H9 (cell line): ENCODE measurements at regions not wholly inside any gene's neighbourhood (a gene's known extent, or its start where the extent isn't known, plus 50 kb on each side); places are given as distances from the start of the nearest gene placed in this dataset.

Source experiments
- DNase-seq: peaks from one replicate; pipeline ENCODE4 v3.0.0-alpha.2; 2017
- H2AFZ ChIP-seq: one replicate; pipeline ENCODE4 v1.6.1; 2013; ENCODE audit warnings: mild to moderate bottlenecking, low read length, control low read depth, moderate library complexity
- H2AK5ac ChIP-seq: 2 replicates; pipeline ENCODE4 v1.6.1; 2013; ENCODE audit warnings: low read length, control low read depth, mixed read lengths; ENCODE audit not compliant: insufficient read length
- H2BK120ac ChIP-seq: one replicate; pipeline ENCODE4 v1.6.1; 2013; ENCODE audit warnings: low read depth, mild to moderate bottlenecking, low read length, control low read depth, inconsistent platforms; ENCODE audit not compliant: poor library complexity, severe bottlenecking
- H2BK12ac ChIP-seq: 2 replicates; pipeline ENCODE4 v1.6.1; 2013; ENCODE audit warnings: low read length, control low read depth, mixed read lengths, low read depth; ENCODE audit not compliant: insufficient read length
- H2BK15ac ChIP-seq: 2 replicates; pipeline ENCODE4 v1.6.1; 2013; ENCODE audit warnings: low read depth, low read length, control low read depth
- H2BK20ac ChIP-seq: one replicate; pipeline ENCODE4 v1.6.1; 2013; ENCODE audit warnings: low read depth, mild to moderate bottlenecking, low read length, control low read depth, inconsistent platforms; ENCODE audit not compliant: poor library complexity, severe bottlenecking
- H2BK5ac ChIP-seq: 2 replicates; pipeline ENCODE4 v1.6.1; 2013; ENCODE audit warnings: low read length, control low read depth, mixed read lengths; ENCODE audit not compliant: insufficient read length
- H3K14ac ChIP-seq: 2 replicates; pipeline ENCODE4 v1.6.1; 2013; ENCODE audit warnings: low read length, control low read depth; ENCODE audit not compliant: insufficient read depth
- H3K18ac ChIP-seq: 2 replicates; pipeline ENCODE4 v1.6.1; 2013; ENCODE audit warnings: low read depth, mild to moderate bottlenecking, mixed read lengths, low read length, control low read depth; ENCODE audit not compliant: insufficient read length
- H3K23ac ChIP-seq: 2 replicates; pipeline ENCODE4 v1.6.1; 2013; ENCODE audit warnings: low read length, control low read depth, mixed read lengths, low read depth; ENCODE audit not compliant: insufficient read length
- H3K23me2 ChIP-seq: 2 replicates; pipeline ENCODE4 v1.6.1; 2013; ENCODE audit warnings: low read depth, mild to moderate bottlenecking, mixed read lengths, low read length, control low read depth; ENCODE audit not compliant: insufficient read length, poor library complexity, severe bottlenecking
- H3K27ac ChIP-seq: 2 replicates; pipeline ENCODE4 v1.5.1; 2013; ENCODE audit warnings: low read length, control low read depth, mixed read lengths, low read depth; ENCODE audit not compliant: insufficient read length
- H3K27me3 ChIP-seq: 2 replicates; pipeline ENCODE4 v1.6.1; 2013; ENCODE audit warnings: low read length, control low read depth, inconsistent platforms; ENCODE audit not compliant: insufficient read depth
- H3K4ac ChIP-seq: 2 replicates; pipeline ENCODE4 v1.6.1; 2013; ENCODE audit warnings: low read depth, mild to moderate bottlenecking, control low read depth, inconsistent platforms, low read length, moderate library complexity
- H3K4me1 ChIP-seq: 2 replicates; pipeline ENCODE4 v1.6.1; 2013; ENCODE audit warnings: low read length, control low read depth, inconsistent platforms; ENCODE audit not compliant: insufficient read depth
- H3K4me2 ChIP-seq: 2 replicates; pipeline ENCODE4 v1.6.1; 2013; ENCODE audit warnings: low read length, control low read depth, mixed read lengths; ENCODE audit not compliant: insufficient read length, insufficient read depth
- H3K56ac ChIP-seq: 2 replicates; pipeline ENCODE4 v1.6.1; 2013; ENCODE audit warnings: low read depth, mild to moderate bottlenecking, mixed read lengths, low read length, control low read depth; ENCODE audit not compliant: insufficient read length
- H3K79me1 ChIP-seq: 2 replicates; pipeline ENCODE4 v1.6.1; 2013; ENCODE audit warnings: low read depth, mild to moderate bottlenecking, moderate library complexity, low read length, control low read depth, inconsistent platforms; ENCODE audit not compliant: insufficient read depth, poor library complexity, severe bottlenecking
- H3K79me2 ChIP-seq: 2 replicates; pipeline ENCODE4 v1.6.1; 2013; ENCODE audit warnings: low read length, control low read depth, inconsistent platforms; ENCODE audit not compliant: insufficient read depth
- H3K9ac ChIP-seq: 2 replicates; pipeline ENCODE4 v1.6.1; 2013; ENCODE audit warnings: low read length, control low read depth, mixed read lengths; ENCODE audit not compliant: insufficient read length; ENCODE audit errors: extremely low read depth
- H3K9me3 ChIP-seq: one replicate; pipeline ENCODE4 v1.6.1; 2013; ENCODE audit warnings: low read depth, low read length, inconsistent platforms; ENCODE audit not compliant: control insufficient read depth
- H3T11ph ChIP-seq: one replicate; pipeline ENCODE4 v1.6.1; 2013; ENCODE audit warnings: mild to moderate bottlenecking, low read length, control low read depth, inconsistent platforms
- H4K20me1 ChIP-seq: one replicate; pipeline ENCODE4 v1.6.1; 2013; ENCODE audit not compliant: control insufficient read depth, insufficient read length, insufficient read depth
- H4K5ac ChIP-seq: 2 replicates; pipeline ENCODE4 v1.6.1; 2013; ENCODE audit warnings: low read depth, mild to moderate bottlenecking, mixed read lengths, low read length, control low read depth; ENCODE audit not compliant: insufficient read length
- H4K8ac ChIP-seq: replicated peaks from 2 replicates; pipeline ENCODE4 v1.6.1; 2013; ENCODE audit warnings: low read length, control low read depth, mixed read lengths, low read depth; ENCODE audit not compliant: insufficient read length
- H4K91ac ChIP-seq: 2 replicates; pipeline ENCODE4 v1.6.1; 2013; ENCODE audit warnings: low read depth, mild to moderate bottlenecking, moderate library complexity, mixed read lengths, low read length, control low read depth; ENCODE audit not compliant: insufficient read length
- H3K27ac Mint-ChIP-seq, 3 experiments: 2 replicates in 2 of 3; 3 replicates in 1 of 3; pipeline ENCODE4 v1.8.0; 2020 to 2021; ENCODE audit warnings: mixed read lengths in 3 of 3, mild to moderate bottlenecking in 1 of 3, moderate library complexity in 1 of 3
- H3K27me3 Mint-ChIP-seq: 2 replicates; pipeline ENCODE4 v1.8.0; 2021; ENCODE audit warnings: low read depth, mild to moderate bottlenecking, moderate library complexity, mixed read lengths
- H3K36me3 Mint-ChIP-seq, 3 experiments: 2 replicates in 2 of 3; 3 replicates in 1 of 3; pipeline ENCODE4 v1.8.0; 2020 to 2021; ENCODE audit warnings: low read depth in 3 of 3, mixed read lengths in 3 of 3; ENCODE audit not compliant: insufficient read depth in 1 of 3
- H3K4me1 Mint-ChIP-seq, 2 experiments: 2 replicates each; pipeline ENCODE4 v1.8.0; 2020; ENCODE audit warnings: mixed read lengths in 2 of 2
- H3K4me3 Mint-ChIP-seq, 2 experiments: 2 replicates in 1 of 2; 3 replicates in 1 of 2; pipeline ENCODE4 v1.8.0; 2020 to 2021; ENCODE audit warnings: mild to moderate bottlenecking in 2 of 2, mixed read lengths in 2 of 2, moderate library complexity in 1 of 2
- H3K9me3 Mint-ChIP-seq, 2 experiments: 2 replicates in 1 of 2; 3 replicates in 1 of 2; pipeline ENCODE4 v1.8.0; 2020; ENCODE audit warnings: mild to moderate bottlenecking in 2 of 2, mixed read lengths in 2 of 2, moderate library complexity in 1 of 2
- WGBS: extraction: QIAGEN DNeasy Blood & Tissue Kit; methylation state at CpG from one replicate; pipeline ENCODE4 v1.1.7; 2013; ENCODE audit warnings: missing lambda C conversion rate, low lambda C conversion rate, mixed read lengths; ENCODE audit not compliant: insufficient read length; ENCODE audit errors: extremely low coverage; 5-methylcytosine and 5-hydroxymethylcytosine counted together
- TF ChIP-seq, protein P1 (sequence below): fragments of 200-600 bp; sonication (generic); conservative IDR thresholded peaks from 3 replicates; pipeline ENCODE4 v1.8.0; 2021; ENCODE audit warnings: antibody characterized with exemption, mild to moderate bottlenecking

DNA sequence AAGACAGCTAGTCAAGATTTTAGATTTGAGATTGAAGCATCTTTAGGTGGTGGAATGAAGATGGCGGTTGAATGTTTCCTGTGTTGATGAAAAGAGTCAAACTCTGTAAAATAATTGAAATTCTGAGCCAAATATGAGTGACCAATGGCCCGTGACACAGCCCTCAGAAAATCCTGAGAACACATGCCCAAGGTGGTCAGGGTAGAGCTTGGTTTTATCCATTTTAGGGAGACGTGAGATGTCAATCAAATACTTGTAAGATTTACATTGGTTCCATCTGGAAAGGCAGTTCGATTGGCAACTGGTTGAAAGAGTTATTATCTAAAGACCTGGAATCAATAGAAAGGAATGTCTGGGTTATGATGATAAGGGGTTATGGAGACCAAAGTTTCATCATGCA, 198.0 kb upstream of the AGAP1 start:
- H2AFZ ChIP-seq, result no peak overlapping the region
- no peak overlapping the region for H3T11ph ChIP-seq
- H2BK20ac ChIP-seq, result no peak overlapping the region
- H3K79me2 ChIP-seq, result no peaks in the 10 kb centered on the region
- no peak overlapping the region for H3K4ac ChIP-seq
- no peak overlapping the region for H2AK5ac ChIP-seq
- H3K36me3 Mint-ChIP-seq, result peaks cover 0 to 5% (median 5%) of the 10 kb centered on the region in 3 experiments; a peak in 3 of 7 replicates
- no peak overlapping the region for H3K18ac ChIP-seq
- no peaks in the 10 kb centered on the region for H3K79me1 ChIP-seq
- peaks cover 2% of the 10 kb centered on the region; the same call in 1 of the 2 replicates for H3K4me1 ChIP-seq
- peaks cover 10% of the 10 kb centered on the region for H3K27me3 Mint-ChIP-seq
- H2BK5ac ChIP-seq, result no peak overlapping the region
- no peak overlapping the region for H3K27ac ChIP-seq
- H4K5ac ChIP-seq, result no peak overlapping the region
- no peak overlapping the region for H2BK12ac ChIP-seq
- H4K91ac ChIP-seq, result no peak overlapping the region
- H3K4me1 Mint-ChIP-seq, result peaks cover 3 to 11% of the 10 kb centered on the region in 2 experiments; a peak in 2 of 4 replicates
- H2BK15ac ChIP-seq, result no peak overlapping the region
- H3K14ac ChIP-seq, result no peak overlapping the region
- no peaks in the 10 kb centered on the region for H3K27me3 ChIP-seq
- no peak overlapping the region for H3K27ac Mint-ChIP-seq
- no peak overlapping the region for H2BK120ac ChIP-seq
- no peak for DNase-seq
- peaks cover 7 to 9% of the 10 kb centered on the region in 2 experiments; a peak in 4 of 5 replicates for H3K9me3 Mint-ChIP-seq
- no peak overlapping the region for H3K4me3 Mint-ChIP-seq
- no peaks in the 10 kb centered on the region for H3K9me3 ChIP-seq
- TF ChIP-seq, protein P1, sequence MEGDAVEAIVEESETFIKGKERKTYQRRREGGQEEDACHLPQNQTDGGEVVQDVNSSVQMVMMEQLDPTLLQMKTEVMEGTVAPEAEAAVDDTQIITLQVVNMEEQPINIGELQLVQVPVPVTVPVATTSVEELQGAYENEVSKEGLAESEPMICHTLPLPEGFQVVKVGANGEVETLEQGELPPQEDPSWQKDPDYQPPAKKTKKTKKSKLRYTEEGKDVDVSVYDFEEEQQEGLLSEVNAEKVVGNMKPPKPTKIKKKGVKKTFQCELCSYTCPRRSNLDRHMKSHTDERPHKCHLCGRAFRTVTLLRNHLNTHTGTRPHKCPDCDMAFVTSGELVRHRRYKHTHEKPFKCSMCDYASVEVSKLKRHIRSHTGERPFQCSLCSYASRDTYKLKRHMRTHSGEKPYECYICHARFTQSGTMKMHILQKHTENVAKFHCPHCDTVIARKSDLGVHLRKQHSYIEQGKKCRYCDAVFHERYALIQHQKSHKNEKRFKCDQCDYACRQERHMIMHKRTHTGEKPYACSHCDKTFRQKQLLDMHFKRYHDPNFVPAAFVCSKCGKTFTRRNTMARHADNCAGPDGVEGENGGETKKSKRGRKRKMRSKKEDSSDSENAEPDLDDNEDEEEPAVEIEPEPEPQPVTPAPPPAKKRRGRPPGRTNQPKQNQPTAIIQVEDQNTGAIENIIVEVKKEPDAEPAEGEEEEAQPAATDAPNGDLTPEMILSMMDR, result no peak
- H3K23ac ChIP-seq, result no peak overlapping the region
- H4K8ac ChIP-seq, result no peak overlapping the region
- H4K20me1 ChIP-seq, result no peaks in the 10 kb centered on the region
- no peak overlapping the region for H3K56ac ChIP-seq
- no CpG with 5 or more reads among the region's 4 CpGs for WGBS
- no peaks in the 10 kb centered on the region for H3K23me2 ChIP-seq
- no peak overlapping the region for H3K4me2 ChIP-seq
- no peak overlapping the region for H3K9ac ChIP-seq
